Fibroblast of lung (primary cell): ENCODE measurements at regions not wholly inside any gene's neighbourhood (a gene's known extent, or its start where the extent isn't known, plus 50 kb on each side); places are given as distances from the start of the nearest gene placed in this dataset.

ENCODE experiments used
- DNase-seq, 2 donors: peaks; one replicate each; pipeline versions ENCODE4 v3.0.0 to v3.0.0-alpha.2; 2010; ENCODE audit warnings: low read depth in 2 of 2
- H2AFZ ChIP-seq: 2 replicates; pipeline ENCODE4 v1.5.1; 2012; ENCODE audit warnings: low read length, control low read depth, inconsistent platforms
- H3K27ac ChIP-seq: 2 replicates; pipeline ENCODE4 v1.5.1; 2011; ENCODE audit warnings: low read length, control low read depth; ENCODE audit not compliant: insufficient read depth
- H3K27me3 ChIP-seq: 2 replicates; pipeline ENCODE4 v1.5.1; 2011; ENCODE audit warnings: mild to moderate bottlenecking, low read length; ENCODE audit not compliant: control insufficient read depth, insufficient read depth
- H3K36me3 ChIP-seq: 2 replicates; pipeline ENCODE4 v1.5.1; 2011; ENCODE audit warnings: low read length; ENCODE audit not compliant: control insufficient read depth, insufficient read depth
- H3K4me1 ChIP-seq: 2 replicates; pipeline ENCODE4 v1.5.1; 2011; ENCODE audit warnings: low read length; ENCODE audit not compliant: control insufficient read depth, insufficient read depth; ENCODE audit errors: extremely low read depth
- H3K4me2 ChIP-seq: 2 replicates; pipeline ENCODE4 v1.5.1; 2011; ENCODE audit warnings: low read length, control low read depth; ENCODE audit not compliant: insufficient read depth; ENCODE audit errors: extremely low read depth
- H3K4me3 ChIP-seq, 4 experiments: fragments of 200-600 bp in 1 of 4; sonication (generic) in 1 of 4; replicated peaks in 1 of 4; 2 replicates each; pipeline ENCODE4 v1.5.1; 2011 to 2016; ENCODE audit warnings: low read length in 4 of 4, low read depth in 3 of 4, mild to moderate bottlenecking in 3 of 4, control low read depth in 2 of 4, inconsistent platforms in 1 of 4, mixed read lengths in 1 of 4; ENCODE audit not compliant: insufficient read depth in 1 of 4; ENCODE audit errors: control extremely low read depth in 1 of 4
- H3K79me2 ChIP-seq: 2 replicates; pipeline ENCODE4 v1.5.1; 2012; ENCODE audit warnings: mild to moderate bottlenecking, low read length, inconsistent platforms; ENCODE audit not compliant: control insufficient read depth, insufficient read depth
- H3K9ac ChIP-seq: 2 replicates; pipeline ENCODE4 v1.5.1; 2011; ENCODE audit warnings: mild to moderate bottlenecking, low read length, control low read depth; ENCODE audit not compliant: insufficient read depth
- H3K9me3 ChIP-seq: 2 replicates; pipeline ENCODE4 v1.5.1; 2012; ENCODE audit warnings: low read depth, low read length; ENCODE audit not compliant: control insufficient read depth, insufficient read depth
- H4K20me1 ChIP-seq: 2 replicates; pipeline ENCODE4 v1.5.1; 2011; ENCODE audit warnings: low read length; ENCODE audit not compliant: control insufficient read depth, insufficient read depth; ENCODE audit errors: extremely low read depth
- EZH2 ChIP-seq: IDR thresholded peaks from 2 replicates; pipeline ENCODE4 v1.5.1; 2012; ENCODE audit warnings: low read length, control low read depth, mild to moderate bottlenecking; ENCODE audit errors: missing control alignments
- TF ChIP-seq, protein P1 (sequence below), 2 donors: IDR thresholded peaks in 1 of 2; conservative IDR thresholded peaks in 1 of 2; 1 replicate in 1 of 2; 2 replicates in 1 of 2; pipeline ENCODE4 v1.5.1; 2011 to 2012; ENCODE audit warnings: low read length in 2 of 2, control low read depth in 1 of 2, inconsistent platforms in 1 of 2, low read depth in 1 of 2, mild to moderate bottlenecking in 1 of 2

DNA sequence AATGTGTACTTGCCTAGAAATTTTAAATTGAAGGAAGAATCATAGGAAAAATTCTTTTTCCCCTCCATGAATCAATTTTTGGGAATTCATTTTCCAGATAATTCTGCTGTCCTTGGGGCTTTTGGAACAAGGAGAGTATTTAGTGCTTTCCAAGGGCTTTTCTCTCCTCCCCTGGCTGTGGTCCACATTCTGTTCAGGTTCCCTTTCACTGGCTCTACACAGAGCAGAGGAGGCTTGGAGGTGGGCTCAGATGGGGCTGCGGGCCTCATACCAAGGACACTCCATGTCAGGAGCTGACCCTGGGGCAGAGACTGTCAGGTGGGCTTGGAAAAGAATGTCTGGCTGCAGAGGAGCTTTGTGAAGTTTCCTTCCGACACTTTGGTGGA is 128.1 kb downstream of the GADD45G start:
- H3K79me2 ChIP-seq, result no peaks in the 10 kb centered on the region
- no peak overlapping the region for H3K9ac ChIP-seq
- H2AFZ ChIP-seq, result no peak overlapping the region
- no peaks in the 10 kb centered on the region for H3K4me1 ChIP-seq
- DNase-seq, result no peak
- no peak overlapping the region for H3K4me3 ChIP-seq
- TF ChIP-seq EZH2, result no peak
- TF ChIP-seq, protein P1, sequence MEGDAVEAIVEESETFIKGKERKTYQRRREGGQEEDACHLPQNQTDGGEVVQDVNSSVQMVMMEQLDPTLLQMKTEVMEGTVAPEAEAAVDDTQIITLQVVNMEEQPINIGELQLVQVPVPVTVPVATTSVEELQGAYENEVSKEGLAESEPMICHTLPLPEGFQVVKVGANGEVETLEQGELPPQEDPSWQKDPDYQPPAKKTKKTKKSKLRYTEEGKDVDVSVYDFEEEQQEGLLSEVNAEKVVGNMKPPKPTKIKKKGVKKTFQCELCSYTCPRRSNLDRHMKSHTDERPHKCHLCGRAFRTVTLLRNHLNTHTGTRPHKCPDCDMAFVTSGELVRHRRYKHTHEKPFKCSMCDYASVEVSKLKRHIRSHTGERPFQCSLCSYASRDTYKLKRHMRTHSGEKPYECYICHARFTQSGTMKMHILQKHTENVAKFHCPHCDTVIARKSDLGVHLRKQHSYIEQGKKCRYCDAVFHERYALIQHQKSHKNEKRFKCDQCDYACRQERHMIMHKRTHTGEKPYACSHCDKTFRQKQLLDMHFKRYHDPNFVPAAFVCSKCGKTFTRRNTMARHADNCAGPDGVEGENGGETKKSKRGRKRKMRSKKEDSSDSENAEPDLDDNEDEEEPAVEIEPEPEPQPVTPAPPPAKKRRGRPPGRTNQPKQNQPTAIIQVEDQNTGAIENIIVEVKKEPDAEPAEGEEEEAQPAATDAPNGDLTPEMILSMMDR (conservative IDR thresholded peaks at IDR 0.05 in 1 of 2, IDR thresholded peaks at IDR 0.05 in 1 of 2; ENCODE audit: low read depth in 1 of 2, low read length in 2 of 2), result no peak
- no peaks in the 10 kb centered on the region for H4K20me1 ChIP-seq
- no peaks in the 10 kb centered on the region for H3K36me3 ChIP-seq
- H3K4me2 ChIP-seq, result no peak overlapping the region
- no peak overlapping the region for H3K27ac ChIP-seq
- no peaks in the 10 kb centered on the region for H3K27me3 ChIP-seq
- H3K9me3 ChIP-seq, result no peaks in the 10 kb centered on the region

DNA sequence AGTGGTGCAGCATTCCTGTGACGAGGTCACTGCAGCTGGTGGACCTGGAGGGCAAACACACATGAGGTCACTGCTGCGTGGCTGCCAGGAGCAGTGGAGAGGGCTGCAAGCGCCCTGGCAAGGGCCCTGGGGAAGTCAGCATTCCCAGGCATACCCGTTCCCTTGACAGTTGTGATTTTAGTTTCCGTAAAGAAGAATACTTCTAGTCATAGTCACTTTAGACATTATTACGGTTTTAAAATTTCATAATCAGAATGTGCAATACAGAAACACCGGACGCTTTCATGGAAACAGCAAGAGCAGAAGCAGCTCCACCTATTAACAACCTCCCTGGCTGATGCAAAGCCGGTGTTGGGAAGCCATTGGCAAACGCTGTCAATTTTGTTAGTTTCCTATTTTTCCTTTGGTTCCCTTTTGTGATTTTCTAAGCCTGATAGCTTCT is 129.8 kb downstream of the GADD45G start:
- Histone ChIP-seq H3K9me3 (no peaks in the 10 kb centered on the region), H3K27ac (no peak overlapping the region), H3K4me2 (no peak overlapping the region), H3K79me2 (no peaks in the 10 kb centered on the region), H3K27me3 (no peaks in the 10 kb centered on the region), H3K9ac (no peak overlapping the region), H3K4me1 (no peaks in the 10 kb centered on the region), H3K36me3 (no peaks in the 10 kb centered on the region), H4K20me1 (no peaks in the 10 kb centered on the region), H2AFZ (no peak overlapping the region), H3K4me3 (no peak overlapping the region)
- DNase-seq, result peak in 1 of 2 donors; percentile 17
- TF ChIP-seq EZH2, result no peak
- TF ChIP-seq, protein P1 (conservative IDR thresholded peaks at IDR 0.05 in 1 of 2, IDR thresholded peaks at IDR 0.05 in 1 of 2; ENCODE audit: low read depth in 1 of 2, low read length in 2 of 2), result no peak

DNA sequence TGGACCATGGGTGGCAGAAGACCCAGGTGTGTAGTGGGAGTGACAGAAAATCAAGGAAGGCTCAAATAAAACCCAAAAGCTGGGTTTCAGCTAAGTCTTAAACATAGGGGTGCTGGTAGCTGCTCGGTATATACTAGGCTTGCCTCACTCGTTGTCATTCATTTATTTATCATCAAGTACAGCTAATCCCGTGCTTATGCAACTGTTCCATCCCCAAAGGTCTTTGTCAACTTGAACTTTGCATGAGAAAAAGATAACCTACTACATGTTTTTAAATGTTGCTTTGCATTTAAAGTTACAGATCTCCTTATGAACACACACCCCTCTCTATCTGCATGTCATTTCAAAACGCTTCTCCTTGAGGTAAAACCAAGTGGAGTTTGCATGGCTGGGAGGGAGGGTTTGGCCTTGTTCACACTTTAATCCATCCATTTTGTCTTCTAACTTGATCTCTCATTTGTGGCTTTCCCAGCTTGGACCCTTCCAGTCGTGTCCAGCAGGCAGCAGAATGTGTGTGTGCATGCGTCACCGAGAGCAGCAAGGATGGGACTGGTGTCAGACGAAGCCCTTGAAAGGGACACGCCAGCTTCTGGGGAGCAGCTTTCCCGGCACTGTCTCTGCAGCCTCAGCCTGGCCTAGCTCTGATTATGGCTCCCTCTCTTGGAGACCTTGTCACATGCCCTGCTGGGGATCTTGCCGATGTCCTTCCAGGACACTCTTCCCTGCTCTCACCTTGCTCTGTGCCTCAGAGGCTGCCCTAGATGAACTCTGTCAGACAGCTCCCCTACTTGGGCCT is 133.5 kb downstream of the GADD45G start:
- Histone ChIP-seq H4K20me1 (no peaks in the 10 kb centered on the region), H3K4me2 (no peak overlapping the region), H3K79me2 (no peaks in the 10 kb centered on the region), H3K27ac (no peak overlapping the region), H3K4me1 (no peaks in the 10 kb centered on the region), H3K27me3 (no peaks in the 10 kb centered on the region), H3K36me3 (no peaks in the 10 kb centered on the region), H3K4me3 (no peak overlapping the region), H2AFZ (no peak overlapping the region), H3K9me3 (no peaks in the 10 kb centered on the region), H3K9ac (no peak overlapping the region)
- DNase-seq, result no peak
- TF ChIP-seq, protein P1 (conservative IDR thresholded peaks at IDR 0.05 in 1 of 2, IDR thresholded peaks at IDR 0.05 in 1 of 2; ENCODE audit: low read depth in 1 of 2, low read length in 2 of 2), result no peak
- TF ChIP-seq EZH2, result no peak
